GM19035 (cell line): ENCODE measurements at regions not wholly inside any gene's neighbourhood (a gene's known extent, or its start where the extent isn't known, plus 50 kb on each side); places are given as distances from the start of the nearest gene placed in this dataset.
"Not testable (repeated sequence)": the region's sequence is repeated elsewhere in the genome, so short reads cannot be mapped to it uniquely, and the experiment has no call there.

ENCODE experiments used
- ATAC-seq: cut with Tn5 transposase; IDR thresholded peaks from one replicate; pipeline ENCODE4 v1.9.1; 2021; ENCODE audit not compliant: unreplicated experiment

DNA sequence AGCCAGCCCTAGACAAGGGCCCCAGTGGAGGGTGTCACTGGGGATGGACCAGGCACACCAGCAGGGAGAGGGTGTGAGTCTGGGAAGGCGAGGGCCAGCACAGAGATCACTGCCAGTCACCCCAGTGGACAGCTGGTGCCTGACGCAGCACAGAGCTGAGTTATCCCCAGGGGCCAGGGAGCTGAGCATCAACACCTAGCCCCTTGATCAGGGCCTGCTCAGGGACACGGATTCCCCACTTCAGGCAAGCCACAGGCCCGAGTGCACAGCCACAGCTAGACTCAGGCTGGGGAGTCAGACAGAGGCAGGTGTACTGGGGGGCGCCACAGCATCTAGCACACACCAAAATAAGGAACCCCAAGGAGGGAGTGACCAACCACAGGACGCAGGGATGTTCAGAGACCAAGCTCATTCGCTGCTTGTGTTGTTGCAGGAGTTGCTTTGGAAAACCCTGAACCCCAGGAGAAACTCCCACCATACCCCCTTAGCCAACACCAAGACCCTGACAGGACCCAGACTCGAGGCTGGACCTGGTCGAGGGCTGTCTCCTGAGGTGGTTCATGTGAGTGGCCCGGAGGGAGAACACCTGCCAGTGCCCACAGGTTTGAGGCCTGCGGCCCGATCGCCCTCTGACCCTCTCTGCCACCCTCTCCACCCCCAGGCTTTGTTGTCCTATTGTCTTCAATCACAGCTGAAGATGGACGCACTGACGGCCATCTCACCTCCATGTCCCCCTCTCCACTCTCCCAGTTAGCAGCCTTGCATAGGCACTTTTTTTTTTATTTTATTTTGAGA lies 146.8 kb downstream of the TPRA1 start:
- ATAC-seq = no peak

DNA sequence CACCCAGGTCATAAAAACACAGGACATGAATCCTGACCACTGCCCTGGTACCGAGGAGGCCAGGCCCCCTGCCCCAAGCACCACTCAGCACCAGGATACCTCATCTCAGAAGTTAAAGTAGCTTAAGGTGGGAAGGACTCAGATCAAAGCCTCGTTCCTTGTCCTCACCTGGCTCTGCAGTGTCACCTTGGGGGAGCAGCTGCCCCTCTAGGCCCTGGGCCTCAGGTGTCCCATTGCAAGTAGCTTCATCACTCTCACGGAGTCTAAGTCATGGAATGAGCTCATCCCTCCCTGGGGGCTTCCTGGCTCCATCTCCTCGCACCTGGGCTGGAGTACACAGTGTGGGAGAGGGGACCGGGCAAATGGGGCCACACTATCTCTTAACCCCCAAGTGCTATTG lies 148.0 kb downstream of the TPRA1 start:
- ATAC-seq = no peak

DNA sequence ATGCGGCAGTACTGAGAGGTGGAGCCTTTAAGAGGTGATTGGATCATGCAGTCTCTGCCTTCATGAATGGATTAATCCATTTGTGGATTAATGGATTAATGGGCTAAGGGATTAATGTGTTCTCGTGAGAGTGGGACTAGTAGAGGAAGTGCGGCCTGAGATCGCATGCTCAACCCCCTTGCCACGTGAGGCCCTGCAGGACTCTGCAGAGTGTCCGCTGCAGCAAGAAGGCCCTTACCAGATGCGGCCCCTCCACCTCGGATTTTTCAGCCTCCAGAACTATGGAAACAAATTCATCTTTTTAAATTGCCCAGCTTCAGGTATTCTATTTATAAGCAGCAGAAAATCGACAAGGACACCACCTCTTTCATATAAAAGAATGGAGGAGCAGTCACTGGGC lies 148.8 kb downstream of the TPRA1 start:
- no peak for ATAC-seq

DNA sequence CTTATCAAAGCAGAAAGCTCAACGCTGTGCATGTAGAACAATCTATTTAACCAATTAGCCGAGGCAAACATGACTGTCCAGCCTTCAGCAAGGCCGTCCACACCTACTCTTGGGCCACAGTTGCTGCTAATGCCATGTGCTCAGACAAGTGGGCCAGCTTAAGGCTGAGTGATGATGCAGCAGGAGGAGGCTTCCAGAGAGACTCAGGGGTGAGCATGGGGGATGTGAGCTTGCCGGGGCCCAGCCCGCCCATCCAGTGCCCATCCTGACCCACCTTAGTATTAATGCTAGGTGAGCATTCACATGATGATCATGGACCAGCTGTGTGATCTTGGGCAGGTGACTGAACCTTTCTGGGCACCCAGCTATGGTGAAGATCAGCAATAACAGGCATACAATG lies 150.1 kb downstream of the TPRA1 start:
- no peak for ATAC-seq

DNA sequence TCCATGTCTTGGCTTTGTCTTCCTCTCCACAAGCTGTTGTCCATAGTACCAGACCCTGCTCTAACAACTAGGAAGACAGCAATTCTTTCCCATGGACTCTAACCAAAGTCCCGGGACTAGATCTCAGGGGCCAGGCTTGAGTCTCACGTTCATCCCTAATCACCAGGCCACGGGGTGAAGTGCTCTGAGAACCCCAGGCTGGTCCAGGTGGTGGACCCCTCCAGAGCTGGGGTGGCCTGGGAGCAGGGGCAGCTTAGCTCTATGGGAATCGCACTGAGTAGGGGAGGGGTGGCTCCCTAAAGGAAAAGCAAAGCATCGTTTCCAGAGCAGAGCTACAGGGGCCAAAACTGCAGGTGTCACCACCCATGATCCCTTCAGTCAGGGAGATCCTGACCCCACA lies 150.9 kb downstream of the TPRA1 start:
- ATAC-seq = no peak

DNA sequence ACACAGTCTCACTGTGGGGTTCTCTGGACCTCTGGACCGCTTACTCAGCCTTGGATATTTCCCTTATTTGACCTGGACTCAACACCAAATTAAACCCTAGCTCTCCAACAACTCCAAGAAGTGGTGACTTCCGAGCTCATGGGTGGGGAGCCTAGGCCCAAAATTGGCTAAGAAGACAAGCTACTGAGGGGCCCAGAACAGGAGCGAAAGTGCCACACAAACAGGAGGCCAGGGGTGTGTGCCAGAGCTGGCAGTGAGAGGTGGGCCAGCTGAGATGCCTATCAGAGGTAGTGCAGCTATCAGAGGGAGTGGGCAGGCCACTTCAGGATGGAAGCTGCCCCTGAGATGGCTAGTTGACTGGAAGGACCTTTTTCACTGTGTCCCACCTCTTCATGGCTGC lies 151.1 kb upstream of the PRR20G start:
- ATAC-seq = no peak

DNA sequence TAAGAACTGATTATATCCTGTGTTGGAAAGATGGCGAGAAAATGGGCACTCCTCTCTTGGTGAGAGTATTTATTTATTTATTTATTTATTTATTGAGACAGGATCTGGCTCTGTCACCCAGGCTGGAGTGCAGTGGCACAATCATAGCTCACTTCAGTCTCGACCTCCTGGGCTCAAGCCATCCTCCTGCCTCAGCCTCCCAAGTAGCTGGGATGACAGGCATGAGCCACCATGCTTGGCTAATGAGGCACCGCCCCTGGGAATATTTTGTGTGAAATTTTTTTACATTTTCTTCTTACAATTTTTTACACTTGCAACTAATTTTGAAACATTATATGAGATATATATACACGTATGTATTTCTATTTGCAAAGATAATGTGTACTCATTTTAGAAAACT lies 150.5 kb upstream of the PRR20G start:
- ATAC-seq = no peak

DNA sequence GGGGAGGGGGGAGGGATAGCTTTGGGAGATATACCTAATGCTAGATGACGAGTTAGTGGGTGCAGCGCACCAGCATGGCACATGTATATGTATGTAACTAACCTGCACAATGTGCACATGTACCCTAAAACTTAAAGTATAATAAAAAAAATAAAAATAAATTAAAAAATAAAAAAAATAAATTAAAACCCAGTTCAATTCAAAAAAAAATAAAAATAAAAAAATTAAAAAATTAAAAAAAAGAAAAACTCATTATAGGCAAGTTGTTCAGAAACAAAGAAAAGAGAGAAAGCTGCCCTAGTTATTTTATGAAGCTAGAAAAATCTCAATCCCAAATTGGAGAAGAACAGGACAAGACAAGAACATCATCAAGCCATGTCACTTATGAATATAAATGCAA lies 147.5 kb upstream of the PRR20G start:
- not testable (repeated sequence) for ATAC-seq

DNA sequence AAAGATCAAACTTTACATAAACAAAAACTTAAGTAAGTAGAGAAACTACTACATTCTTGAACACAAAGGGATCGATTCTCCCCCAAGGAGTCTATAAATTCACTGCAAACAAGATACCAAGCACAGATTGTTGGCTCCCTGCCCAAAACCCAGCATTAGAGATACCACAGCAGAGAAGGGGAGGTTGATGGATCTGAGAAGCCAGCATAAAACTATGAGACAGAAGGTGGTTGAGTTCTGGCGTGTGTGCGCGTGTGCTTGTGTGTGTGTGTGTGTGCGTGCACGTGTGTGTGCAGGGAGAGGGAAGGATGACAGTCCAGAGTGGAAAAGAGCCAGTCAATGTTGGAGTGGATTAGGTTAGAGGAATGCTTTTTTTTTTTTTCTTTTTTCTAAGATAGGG lies 143.2 kb upstream of the PRR20G start:
- ATAC-seq = no peak

DNA sequence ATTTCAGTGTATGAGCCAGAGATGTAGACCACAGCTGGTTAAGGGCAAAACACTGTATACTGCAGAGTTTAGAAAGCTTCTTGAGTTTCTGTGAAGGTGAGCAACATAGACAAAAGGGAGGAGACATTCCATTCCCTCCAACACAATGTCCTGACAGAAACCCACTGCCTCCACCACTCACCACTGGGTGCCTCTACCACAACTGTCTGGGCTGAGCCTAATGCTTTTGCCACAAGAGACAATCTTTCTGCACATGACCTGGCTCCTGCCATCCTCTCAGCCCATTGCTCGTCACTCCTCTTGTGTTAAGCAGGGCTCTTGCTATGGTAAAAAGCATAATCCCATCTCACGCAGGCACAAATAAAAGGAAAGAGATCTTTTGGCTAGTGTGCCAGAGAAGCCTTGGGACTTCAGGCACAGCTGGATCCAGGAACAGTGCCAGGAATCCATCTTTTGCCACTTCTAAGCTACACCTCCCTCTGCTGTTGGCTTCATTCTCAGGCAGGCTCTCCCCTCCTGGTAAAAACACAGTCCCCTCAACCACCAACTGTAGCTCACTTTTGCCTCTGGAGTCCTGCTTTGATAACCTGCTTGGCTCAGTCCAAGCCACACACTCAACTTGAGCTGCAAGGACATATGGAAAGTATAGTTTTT lies 140.6 kb upstream of the PRR20G start:
- no peak for ATAC-seq

DNA sequence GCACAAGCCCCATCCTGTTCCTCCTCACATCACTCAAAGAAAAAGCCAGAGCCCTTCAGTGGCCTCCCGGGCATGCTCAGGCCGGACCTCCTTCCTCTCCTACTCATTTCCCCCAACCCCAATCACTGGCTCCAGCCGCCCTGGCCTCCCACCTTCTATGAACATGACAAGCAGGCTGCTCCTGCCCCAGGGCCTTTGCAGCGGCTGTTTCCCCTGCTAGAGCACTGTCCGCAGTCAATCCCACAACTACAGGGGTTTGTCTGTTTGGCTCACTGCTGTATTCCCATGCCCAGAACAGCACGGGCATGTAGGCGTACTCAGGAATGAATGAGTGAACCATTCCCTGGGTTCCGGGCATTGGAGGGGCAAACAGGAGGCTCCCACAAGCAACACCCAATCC lies 139.8 kb upstream of the PRR20G start:
- no peak for ATAC-seq

DNA sequence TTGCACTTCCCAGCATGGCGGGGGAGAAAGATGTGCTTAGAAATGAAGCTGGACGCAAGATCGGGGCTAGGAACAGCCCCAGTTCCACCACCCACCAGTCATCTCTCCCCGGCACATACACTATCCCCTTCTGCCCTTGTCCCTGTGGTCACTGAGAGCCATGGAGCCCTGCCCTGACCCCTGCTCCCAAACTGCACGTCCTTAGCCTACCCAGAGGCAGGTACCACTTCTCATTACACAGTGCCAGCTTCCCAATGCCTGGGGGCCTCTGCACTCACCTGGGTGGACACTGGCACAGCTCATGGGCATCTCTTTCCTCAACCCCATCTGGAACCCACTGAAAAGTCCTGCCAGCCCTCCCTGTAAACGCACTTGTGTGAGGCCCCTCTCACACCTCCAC lies 139.3 kb upstream of the PRR20G start:
- ATAC-seq = no peak

DNA sequence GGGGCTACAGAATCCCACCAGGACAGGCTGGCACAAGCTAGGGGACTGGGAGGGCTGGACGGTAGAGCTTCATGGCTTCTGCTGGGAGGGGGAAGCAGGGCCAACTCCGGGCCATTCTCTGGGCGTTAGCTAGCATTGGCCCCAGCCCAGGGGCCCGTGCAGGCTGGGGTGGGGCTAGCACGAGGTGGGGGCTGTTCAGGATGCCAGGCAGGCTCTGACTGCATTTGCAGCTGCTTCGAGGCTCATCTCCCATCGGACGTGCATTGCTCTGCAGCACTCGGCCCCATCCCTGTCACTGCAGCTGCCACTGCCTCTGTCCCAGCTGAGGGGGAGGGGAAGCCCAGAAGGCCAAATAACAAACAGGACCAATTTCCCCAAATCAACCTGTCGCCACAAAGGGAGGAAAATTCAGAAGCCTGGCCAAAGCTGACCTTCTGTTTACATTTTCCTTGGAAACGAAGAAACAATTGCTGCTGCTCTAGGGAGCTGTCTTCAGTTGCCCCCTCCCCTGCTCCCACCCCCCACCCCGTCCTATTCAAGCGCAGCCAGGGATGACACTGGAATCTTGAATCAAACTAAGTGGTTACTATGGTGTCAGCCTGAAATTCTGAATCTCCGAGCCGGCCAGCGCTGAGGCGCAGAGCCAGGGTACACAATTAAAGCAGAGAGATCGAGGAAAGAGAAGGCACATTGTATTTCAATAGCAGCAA lies 138.8 kb upstream of the PRR20G start:
- no peak for ATAC-seq

DNA sequence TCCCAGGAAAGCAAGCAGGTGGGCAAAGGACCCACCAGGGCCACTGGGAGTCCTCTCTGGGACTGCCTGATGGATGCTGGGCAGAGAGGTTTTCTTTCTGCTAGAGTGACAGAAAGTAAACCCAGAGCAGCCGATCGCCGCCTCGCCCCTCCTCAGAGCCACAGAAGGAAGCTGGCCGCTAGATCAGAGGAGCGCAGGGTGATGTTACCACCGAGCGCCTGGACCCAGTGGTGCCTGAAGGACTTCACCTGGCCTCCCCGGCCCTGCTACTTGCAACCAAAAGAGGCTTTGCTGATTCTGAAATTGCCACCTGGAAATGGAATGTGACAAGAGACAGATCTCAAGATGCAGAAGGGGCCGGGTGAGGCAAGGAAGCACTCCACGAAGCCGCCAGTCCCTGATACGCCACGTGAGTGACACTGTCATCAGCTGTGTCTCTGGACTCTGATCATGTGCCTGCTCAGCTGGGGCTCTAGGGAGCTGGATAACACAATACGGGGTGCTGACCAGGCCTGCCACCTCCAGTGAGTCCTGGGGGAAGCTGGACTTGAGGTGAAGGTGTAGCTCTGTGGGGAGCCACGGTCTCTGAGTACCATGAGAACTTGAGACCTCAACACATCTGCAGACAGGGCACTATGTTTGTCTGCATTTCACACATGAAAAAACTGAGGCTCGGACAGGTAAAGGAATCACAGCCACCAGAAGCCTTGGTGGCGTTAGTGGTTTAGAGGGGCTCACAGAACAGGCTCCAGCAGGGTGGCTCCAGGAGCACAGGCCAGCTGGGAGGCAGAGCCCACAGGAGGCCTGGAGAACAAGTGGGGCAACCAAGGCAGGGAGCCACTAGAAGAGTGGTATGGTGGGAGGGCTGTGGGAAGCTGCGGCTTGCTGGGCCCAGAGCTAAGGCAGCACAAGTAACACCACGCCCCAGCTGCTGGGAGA lies 137.9 kb upstream of the PRR20G start:
- ATAC-seq = no peak

DNA sequence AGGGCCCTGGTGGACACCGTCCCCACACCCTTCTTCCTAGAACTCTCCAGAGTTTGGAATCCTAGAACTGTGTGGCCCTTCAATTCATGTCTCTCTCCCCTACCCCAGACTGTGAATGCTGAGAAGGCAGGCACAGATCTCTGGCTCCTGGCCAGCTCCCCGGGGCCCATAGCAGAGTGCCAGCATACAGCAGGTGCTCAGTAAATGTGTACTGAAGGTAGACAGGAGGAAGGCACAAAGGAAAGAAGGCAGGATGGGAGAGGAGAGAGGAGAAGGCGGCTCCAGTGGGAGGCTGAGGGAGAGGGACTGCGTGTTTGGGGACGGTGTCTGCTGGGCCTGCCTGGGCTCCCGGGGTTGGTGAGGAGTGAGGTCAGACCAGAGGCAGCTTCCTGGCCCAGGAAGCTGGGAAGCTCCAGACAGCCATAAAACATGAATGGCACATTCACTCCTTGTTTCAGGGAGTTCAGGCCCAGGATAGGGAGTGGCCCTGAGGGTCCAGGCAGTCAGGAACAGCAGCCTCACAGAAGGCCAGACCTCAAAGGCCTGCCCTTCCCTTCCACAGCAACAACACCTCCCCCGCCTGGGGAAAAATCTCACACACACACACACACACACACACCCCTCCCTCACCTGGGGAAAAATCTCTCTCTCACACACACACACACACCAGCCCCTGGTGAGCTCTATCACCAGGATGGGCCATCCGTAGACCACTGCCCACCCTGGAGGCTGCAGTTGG lies 137.1 kb upstream of the PRR20G start:
- ATAC-seq = no peak

DNA sequence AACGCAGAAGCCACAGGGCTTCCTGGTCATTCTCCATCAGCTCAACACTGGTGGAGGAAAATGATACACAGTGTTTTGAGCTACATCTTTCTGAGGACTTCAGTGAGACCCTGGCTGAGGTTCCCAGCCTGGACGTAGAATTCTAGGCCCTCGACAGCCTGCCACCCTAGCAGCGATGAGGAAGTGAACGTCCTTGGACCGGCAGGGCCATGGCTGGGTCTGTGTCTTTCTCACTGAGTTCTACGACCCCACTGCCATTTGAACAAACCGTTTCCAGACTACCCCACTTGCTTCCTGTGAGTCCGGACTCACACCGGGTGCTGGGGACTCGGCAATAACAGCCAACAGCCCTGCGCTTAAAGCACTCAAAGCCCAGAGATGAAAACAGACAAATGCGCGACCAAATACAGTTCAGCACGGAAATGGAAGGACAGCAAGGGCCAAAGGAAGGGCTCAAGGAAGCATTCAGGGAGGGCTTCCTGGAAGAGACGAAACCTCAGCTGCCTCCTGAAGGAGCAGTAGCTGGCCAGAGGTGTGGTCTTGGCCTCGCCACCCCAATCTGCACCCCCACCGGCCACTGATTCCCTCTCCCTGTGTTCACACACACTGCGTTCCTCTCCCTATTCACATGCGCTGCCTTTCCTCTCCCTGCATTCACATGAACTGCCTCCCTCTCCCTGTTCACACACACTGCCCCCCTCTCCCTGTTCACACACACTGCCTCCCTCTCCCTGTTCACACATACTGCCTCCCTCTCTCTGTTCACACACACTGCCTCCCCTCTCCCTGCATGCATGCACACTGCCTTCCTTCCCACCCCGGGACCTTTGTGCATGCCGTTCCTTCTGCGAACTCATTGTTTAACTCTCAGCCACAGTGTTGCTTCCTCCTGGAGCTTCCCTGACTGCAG lies 136.3 kb upstream of the PRR20G start:
- no peak for ATAC-seq

DNA sequence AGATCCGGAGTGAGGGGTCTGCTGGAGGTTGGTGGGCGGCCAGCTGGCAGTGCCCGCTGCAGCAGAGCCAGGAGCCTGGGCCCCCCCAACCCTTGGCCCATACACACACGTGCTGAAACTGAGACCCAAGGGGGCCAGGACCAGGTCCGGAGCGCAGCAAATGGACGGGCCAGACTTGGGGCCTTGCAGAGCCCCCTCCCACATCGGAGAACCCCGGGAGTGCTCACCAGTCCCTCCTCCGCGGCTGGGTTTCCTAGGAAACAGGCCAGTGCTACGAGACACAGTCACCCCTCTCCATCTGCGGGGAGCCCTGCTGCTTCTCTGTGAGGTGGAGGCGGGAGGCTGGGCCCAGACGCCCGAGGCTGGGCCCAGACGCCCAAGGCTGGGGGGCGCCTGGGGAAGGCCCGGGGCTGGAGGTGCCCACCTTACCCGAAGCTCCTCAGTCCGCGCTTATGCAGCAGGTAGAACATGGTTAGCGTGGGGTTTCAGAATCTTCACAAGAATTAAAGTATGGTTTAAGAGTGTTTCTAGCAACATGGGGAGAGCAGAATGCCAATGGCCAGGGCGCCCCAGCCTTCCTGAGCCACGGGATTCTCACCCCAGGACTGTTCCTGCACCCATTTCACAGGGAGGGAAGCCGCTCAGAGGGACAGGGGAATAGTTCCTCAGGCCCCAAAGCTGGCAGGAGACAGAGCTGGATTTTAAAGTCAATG lies 135.0 kb upstream of the PRR20G start:
- ATAC-seq = no peak

DNA sequence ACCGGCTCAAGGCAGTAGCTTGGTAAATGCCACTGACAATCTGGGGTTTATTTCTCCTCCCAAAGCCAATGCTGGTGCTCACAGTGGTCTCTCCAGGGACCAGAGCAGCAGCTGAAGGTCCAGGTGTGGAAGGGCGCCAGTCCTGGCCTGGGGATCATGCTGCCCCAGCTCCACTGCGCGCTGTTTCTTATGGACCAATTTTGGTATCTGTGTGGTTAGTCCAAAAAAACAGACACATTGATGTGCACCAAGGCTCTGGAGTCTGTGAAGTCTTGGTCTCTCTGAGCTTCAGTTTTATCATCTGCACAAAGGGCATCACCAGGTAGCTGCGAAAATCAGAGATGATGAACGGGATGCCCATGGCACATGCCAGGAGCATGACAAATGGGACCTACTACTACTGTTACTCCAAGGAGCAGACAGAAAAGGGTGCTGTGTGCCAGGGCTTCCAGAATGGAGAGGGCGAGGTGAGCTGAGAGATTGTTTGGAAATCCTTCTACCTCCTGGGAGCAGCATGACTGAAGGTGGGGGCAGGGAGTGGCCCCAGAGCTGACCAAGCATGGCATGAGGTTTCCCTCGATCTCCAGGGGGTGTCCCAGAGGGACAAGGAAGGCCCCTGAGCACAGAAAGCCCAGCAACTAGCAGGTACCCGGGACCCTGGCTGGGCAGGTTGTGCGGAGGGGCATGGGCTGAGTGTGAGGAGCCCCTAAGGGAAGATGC lies 134.3 kb upstream of the PRR20G start:
- no peak for ATAC-seq
